ENCODE measurements at regions not wholly inside any gene's neighbourhood (a gene's known extent, or its start where the extent isn't known, plus 50 kb on each side); places are given as distances from the start of the nearest gene placed in this dataset.

- TF ChIP-seq CHD7 (IDR thresholded peaks at IDR 0.05; ENCODE audit: insufficient replicate concordance, low read length) (no peak), CHD2 (IDR thresholded peaks at IDR 0.05; ENCODE audit: low read length) (peak; percentile 41; the same call in 1 of the 2 replicates), NANOG (IDR thresholded peaks at IDR 0.05; ENCODE audit: insufficient read depth, low read depth, low read length, poor library complexity, severe bottlenecking) (no peak), HDAC2 (IDR thresholded peaks at IDR 0.05; ENCODE audit: borderline replicate concordance in 1 of 2, low read depth in 2 of 2, low read length in 2 of 2) (no peak; a peak in 1 of 4 replicates), CHD1 (IDR thresholded peaks at IDR 0.05; ENCODE audit: low read depth, low read length) (no peak), MAX (IDR thresholded peaks at IDR 0.05) (peak; percentile 63; the same call in 1 of the 2 replicates), NRF1 (IDR thresholded peaks at IDR 0.05; ENCODE audit: low read depth, low read length) (no peak), PHF8 (conservative IDR thresholded peaks at IDR 0.05; ENCODE audit: low read depth, low read length) (no peak)
Observed at GRCh38 chr9:129495620-129496472, 125.1 kb downstream of the C9orf50 start (continued).
